Suprapubic skin (tissue), 3 donors: ENCODE measurements at regions not wholly inside any gene's neighbourhood (a gene's known extent, or its start where the extent isn't known, plus 50 kb on each side); places are given as distances from the start of the nearest gene placed in this dataset.

Experiments used
- EP300 ChIP-seq: sonication (generic); formaldehyde crosslinking; IDR thresholded peaks from one replicate; pipeline ENCODE4 v1.6.1; 2017; ENCODE audit warnings: antibody characterized with exemption
- TF ChIP-seq, protein P1 (sequence below), 2 donors: fragments of 200-600 bp in 1 of 2; fragments of 450-650 bp in 1 of 2; sonication (generic) in 1 of 2; IDR thresholded peaks; one replicate each; pipeline ENCODE4 v1.5.1; 2016 to 2019; ENCODE audit warnings: antibody characterized with exemption in 2 of 2, mild to moderate bottlenecking in 1 of 2, moderate library complexity in 1 of 2

DNA sequence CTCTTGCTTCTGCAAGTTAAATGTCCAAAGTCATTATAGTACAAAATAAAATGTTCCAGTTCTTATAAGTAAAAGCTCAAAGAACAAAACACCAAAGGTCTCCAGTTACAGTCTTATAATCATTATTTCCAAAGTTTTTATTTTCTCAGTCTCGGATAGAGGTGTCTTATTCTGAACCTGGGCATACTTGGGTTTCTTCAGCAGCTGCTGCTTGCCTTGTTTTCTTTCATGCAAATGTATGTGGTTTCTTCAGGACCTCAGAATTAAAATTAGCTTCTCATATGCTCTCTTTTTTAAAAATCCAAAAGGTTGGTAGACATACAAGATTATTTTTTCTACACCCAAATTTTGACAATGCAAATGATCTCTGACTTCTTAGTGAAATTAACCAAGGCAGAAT is 383.0 kb downstream of the METTL4 start:
- TF ChIP-seq, protein P1, sequence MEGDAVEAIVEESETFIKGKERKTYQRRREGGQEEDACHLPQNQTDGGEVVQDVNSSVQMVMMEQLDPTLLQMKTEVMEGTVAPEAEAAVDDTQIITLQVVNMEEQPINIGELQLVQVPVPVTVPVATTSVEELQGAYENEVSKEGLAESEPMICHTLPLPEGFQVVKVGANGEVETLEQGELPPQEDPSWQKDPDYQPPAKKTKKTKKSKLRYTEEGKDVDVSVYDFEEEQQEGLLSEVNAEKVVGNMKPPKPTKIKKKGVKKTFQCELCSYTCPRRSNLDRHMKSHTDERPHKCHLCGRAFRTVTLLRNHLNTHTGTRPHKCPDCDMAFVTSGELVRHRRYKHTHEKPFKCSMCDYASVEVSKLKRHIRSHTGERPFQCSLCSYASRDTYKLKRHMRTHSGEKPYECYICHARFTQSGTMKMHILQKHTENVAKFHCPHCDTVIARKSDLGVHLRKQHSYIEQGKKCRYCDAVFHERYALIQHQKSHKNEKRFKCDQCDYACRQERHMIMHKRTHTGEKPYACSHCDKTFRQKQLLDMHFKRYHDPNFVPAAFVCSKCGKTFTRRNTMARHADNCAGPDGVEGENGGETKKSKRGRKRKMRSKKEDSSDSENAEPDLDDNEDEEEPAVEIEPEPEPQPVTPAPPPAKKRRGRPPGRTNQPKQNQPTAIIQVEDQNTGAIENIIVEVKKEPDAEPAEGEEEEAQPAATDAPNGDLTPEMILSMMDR (IDR thresholded peaks at IDR 0.05) = no peak
- no peak for TF ChIP-seq EP300
